DMS153 treated with DMSO at 0.1 percent for 48 hours (cell line): ENCODE measurements at regions not wholly inside any gene's neighbourhood (a gene's known extent, or its start where the extent isn't known, plus 50 kb on each side); places are given as distances from the start of the nearest gene placed in this dataset.
A peak's percentile ranks its signal among the peaks of the same experiment; 100 is the strongest.

Experiments
- DNase-seq: peaks from one replicate; lab custom pipeline; 2025; ENCODE audit not compliant: unreplicated experiment; lab: John Stamatoyannopoulos, UW

DNA sequence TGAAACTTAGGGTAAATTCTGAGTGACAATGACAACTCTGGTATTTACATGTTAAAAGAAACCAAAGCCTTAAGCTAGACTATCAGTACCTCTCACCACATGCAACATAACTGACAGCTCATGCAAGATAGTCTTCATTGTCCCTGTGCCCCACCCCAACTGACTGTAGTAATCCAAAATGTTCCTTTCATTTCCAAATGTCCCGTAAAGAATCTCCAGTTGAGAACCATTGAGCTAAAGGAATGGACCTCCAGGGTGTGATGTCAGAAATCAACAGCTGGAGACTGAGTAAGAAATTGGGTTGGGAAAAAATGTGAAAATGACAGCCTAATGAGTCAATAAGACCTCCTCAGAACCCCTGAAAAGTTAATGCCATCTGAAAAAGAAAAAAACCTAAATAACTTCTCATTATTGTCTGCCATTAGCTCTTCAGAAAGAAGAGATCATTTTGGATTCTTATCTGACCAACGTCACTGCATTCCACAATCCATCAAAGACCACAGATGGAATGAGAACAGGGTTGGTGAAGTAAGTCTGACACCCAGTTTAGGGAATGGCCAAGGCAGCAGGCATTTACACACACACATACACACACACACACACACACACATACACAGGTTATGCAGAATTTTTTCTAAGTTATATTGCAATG is 51.7 kb upstream of the ACVR2A start:
- no peak for DNase-seq

DNA sequence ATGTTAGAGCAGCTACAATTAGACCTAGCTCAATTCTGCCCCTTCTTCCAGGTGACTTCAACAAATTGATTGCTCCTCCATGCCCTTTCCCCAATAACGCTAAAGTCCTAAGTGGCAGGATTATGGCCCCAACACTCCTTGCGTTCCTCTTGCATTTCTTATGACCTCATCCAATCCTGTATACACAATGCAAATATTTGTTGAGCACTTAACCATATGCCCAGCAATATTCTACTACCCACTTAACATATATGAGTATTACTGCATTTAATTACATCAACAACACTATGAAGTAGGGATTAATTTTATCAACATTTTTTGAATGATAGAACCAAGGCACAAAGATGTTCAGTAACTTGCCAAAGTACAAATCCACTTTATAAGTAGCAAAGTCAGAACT is 54.2 kb upstream of the ACVR2A start:
- DNase-seq = no peak

DNA sequence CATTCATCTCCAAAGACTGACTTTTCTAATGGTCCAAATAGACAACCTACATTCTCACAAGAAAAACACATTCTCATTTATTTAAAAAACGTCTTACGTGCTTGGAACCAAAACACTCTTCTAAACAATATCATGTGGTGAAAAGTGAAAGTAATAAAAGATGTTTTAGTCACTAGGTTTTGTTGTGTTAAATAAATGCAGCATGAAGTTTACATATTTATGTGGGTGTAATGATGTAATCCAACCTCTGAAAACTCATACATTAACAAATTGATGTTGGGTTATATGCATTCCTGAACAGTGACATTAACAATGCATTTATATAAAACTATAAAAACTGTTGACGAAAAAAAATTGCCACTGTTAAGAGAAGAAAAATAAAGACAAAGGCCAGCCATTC is 55.1 kb upstream of the ACVR2A start:
- no peak for DNase-seq

DNA sequence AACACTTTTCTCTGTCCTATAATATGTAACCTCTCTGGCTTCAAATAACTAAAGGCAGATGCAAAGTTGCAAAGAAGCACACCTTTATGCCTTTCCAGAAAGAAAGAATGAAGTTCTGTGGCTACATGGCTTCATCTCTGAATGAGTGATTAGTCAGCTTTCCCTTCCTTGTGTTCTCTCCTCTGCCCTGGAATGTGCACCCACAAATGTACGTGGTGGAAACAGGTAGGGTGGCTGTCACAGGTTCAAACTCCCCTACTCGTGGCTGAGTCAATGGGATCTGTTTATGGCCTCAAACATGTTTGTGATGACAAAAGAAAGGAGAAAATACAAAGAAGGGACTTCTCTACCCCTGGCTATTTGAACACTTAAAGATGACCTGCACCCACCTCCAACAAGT is 55.5 kb upstream of the ACVR2A start:
- DNase-seq = no peak

DNA sequence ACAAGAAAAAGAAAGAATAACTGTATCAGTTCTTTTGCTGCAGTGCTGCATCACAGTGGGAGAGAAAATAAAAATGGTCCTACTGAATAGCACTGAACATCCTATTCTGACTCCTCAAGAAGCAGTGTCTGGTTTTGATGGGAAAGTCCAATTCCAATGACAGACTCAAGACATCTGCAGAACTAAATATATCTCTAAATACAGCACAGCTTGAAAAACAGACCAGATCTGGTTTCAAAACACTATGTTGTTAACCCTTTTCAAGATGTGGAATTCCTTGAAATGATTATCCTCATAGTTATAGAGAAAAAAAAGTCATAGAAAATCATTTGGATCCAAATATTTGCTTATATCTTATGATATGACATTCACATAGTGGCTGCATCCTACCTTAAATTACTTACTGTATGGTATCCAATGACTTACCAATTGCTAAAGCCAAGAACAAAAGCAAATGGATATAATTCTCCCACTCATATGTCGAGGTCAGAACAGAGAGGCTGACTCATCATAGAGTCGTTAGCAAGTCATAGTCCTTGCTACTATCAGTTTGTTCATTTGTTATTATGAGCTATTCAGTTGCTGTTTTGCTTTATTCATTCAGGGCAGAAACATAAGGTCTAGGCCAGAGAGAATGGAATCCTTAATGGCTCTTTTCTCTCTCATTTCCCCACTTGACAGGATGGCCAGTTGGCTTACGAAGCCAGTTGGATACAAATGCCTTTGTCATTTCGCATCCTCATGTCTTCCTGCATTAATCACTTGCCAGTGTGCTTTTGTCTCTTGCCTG is 62.5 kb upstream of the ACVR2A start:
- DNase-seq = peak; percentile 59

DNA sequence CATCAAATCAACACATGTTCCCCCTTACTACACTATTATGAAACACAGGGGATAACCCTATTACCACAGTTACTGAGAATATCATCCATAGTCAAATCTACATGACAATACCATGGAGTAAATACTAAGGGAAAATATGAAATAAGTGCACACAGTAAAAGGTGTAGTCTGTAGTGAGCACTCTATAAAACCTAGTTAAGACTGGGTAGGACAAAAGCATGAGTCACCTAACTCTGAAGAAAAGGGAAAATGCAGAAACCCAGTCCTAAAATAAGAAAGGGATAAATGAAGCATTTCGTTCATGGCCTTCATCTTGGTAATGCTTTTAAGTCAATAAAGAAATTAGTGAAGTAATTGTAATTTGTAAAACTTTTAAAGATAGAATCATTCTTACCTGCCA is 65.4 kb upstream of the ACVR2A start:
- DNase-seq = no peak

DNA sequence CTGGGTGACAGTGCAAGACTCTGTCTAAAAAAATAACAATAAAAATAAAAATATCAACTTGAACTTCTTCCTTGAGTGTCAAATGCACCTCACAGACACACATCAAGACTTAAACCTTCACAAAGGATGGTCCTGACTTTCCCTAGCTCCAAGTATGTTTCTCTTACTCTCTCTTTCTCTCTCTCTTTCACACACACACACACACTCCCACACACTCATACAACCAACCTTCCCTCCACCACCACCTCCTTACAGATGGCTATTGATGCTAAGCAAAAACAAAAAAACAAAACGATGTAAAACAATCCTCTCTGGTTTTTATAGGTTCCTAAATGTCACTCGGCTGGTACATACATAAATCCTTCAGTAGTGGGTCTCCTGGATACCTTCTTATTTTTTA is 67.4 kb upstream of the ACVR2A start:
- no peak for DNase-seq

DNA sequence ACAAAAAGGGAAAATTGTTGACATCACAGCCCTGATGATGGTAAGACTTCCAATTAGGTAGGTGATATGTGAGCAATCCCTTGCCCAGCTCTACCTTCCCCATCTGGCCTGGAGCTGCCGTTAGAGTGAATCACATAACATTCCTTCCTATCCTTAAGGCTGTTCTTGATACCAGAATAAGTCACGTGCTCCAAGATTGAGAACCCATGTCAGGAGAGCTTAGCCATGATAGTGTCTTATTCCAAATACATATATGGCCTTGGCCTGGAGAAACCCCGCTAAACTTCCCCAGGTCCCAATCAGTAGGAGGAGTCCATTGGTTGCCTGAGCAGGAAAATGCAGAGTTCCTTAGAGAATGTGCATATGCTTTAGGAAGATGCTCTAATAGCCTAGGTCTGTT is 70.0 kb upstream of the ACVR2A start:
- no peak for DNase-seq

DNA sequence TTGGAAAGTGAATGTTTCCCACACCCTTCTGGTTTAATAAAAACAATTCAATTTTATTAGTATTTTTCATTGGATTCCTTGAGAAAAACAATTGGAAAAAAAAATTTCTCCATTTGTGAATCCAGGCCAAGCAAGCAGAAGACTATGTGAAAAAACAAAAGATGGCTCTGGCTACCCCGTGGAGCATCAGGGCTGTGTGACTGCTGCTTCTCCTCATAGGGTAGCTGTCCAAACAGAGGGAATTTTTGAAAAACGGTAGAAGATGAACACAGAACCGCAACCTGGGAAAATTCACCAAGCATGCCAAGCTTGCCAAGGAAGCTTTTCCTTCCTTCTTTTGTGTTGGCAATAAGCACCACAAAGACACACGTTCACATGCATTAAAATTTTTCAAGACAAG is 71.3 kb upstream of the ACVR2A start:
- no peak for DNase-seq

DNA sequence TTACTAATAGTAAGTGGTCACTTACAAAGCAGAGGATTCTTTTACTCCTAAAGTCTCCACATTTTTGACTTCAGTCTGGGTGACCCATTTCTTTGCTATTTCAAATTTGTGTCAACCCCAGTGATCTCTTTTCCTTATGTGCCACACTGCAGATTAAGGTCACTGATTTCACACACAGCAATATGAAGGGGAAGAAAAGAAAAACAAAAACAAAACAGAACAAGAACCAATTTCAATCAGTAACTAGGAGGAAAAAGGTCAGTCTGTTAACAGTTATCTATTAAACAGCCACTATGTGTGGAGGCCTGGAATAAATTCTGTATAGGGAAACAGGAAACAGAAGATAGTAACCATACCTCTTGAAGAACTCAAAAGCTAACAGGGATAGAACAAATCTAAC is 72.0 kb upstream of the ACVR2A start:
- DNase-seq = no peak

DNA sequence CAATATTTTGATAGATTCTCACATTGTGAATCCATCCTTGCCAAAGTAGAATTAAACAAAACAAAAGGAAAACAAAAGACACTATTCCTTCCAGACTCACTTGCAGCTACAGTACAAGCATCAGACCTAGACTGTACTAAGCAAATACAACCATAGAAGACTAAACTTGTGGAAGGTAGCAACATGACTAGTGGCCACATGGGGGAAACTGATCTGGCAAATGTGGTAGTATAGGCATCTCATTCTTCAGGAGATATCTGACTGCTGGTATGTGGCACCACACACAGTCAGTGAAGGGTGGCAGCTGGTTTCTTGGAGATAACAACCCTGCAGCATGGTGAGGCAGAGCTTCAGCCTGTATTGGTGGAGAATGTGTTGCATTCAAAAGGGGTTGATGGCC is 81.0 kb upstream of the ACVR2A start:
- no peak for DNase-seq

DNA sequence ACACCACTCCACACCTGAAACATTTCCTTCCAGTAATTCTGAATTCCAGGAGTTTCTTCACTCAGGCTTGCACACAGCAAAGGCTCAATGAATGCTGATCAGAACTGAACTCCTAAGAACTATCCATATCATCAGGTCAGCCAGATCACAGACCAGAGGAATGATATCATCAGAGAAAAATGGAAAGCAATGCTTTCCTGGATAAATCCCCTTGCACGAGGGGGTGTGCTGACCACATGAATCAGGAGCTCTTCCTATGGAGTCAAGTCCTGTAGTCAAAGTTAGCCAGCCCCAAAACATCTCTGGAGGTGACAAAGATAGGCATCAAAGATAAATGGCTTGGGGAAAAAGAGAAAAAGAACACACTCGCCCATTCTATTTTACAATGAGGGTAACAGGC is 83.8 kb upstream of the ACVR2A start:
- DNase-seq = no peak

DNA sequence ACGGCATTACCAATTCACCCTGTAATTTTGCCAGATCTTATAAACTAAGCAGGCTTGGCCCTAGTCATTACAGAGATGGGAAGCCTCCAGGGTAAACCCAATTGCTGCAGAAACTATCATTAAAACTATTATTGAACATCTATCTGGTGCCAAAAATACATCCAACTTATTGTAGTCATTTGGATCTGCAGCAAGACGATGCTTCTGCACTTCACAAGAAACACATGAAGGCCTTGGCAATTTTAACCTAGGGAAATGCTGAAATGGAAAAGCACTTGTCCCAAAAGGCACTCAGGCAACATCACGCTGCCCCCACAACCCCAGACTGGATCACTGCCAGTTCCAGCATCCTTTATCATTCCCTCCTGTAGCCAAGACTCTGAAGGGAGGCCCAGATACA is 85.3 kb upstream of the ACVR2A start:
- no peak for DNase-seq

DNA sequence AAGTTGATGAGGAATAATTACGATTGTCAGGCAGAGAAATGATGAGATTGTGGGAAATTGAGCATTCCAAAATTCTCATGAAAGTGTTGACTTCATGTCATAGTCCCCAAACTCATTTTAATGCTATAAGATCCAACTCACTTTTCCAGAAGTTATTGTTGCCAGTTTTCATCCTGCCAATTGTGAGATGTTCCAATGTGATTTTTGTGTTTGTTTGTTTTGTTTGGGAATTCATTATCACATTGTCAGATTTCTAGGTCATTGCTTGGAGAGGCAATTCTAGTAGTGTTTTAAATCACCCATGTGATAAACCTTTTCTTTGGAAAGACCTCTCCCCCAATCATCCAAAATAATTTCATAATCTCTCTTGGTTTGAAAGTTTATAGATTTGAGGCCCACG is 86.0 kb upstream of the ACVR2A start:
- DNase-seq = no peak

DNA sequence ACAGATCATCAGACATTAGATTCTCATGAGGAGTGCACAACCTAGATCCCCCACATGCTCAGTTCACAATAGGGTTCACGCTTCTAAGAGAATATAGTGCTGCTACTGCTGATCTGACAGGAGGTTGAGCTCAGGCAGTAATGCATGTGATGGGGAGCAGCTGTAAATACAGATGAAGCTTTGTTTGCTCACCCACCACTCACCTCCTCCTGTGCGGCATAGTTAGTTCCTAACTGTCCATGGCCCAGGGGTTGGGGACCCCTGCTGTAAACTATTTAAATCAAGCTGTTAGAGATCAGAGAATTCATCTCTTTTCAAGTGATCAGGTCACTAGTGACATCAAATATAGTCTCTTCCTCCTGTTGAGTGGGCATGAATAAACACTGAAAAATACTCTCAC is 88.8 kb upstream of the ACVR2A start:
- DNase-seq = no peak

DNA sequence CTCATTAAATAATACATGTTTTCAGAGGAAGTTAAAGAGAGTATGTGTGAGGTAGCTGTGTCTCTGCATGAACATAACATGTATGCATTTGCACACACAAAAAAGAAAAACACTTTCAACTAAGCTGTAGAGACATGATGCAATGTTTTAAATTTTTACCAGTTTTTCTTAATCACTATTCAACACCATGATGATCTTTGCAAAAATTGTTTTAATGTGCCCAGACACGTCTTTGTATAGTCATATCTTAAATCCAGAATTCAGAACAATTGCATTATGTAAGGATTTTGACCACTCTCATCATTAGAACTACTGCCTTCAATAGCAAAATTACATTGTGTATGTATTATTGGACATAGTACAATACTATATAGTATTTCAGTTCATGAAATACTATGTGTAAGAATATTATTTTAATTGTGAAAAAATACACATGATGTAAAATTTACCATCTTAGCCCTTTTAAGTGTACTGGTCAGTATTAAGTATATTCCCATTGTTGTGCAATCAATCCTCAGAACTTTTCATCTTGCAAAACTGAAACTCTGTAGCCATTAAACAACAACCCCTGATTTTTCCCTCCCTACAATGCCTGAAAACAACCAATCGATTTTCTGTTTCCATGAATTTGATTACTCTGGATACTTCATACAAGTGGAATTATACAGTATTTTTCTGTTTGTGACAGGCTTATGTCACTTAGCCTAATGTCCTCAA is 104.5 kb upstream of the ACVR2A start:
- no peak for DNase-seq

DNA sequence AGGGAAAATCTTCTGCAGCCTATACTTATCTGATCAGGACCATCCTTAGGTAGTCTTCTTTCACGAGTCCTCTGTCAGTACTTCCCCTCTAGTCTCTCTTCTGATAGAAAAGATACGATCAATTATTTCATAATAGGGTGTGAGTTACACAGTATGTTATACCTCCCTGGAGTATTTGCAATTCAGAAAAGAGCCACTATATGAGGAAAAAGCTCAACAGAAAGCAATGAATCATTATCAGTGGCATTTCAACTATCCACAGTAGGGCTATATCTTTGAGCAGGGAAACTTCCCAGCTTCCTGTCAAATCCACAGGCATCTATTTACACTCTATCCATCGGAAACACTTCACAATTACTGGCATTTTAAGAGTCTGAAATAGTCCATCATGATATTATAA is 105.3 kb upstream of the ACVR2A start:
- DNase-seq = no peak

DNA sequence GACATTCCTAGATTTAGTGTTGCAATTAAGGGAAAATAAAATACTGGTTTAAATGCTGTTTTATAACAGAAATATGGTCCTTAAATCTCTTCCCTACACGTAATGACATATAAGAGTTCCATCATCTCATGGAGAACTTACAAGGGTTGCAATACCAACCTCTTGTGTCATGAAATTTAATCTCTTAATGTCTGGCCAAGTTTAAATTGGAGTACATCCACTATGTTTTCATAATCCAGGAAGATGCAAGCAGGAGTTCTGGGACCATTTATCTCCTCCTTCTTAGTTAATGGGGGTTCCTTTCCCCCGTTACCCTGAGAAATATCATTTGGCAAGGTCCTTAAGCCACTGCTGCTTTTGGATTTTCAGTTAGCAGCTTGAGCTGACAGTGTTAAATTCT is 126.0 kb upstream of the ACVR2A start:
- no peak for DNase-seq

DNA sequence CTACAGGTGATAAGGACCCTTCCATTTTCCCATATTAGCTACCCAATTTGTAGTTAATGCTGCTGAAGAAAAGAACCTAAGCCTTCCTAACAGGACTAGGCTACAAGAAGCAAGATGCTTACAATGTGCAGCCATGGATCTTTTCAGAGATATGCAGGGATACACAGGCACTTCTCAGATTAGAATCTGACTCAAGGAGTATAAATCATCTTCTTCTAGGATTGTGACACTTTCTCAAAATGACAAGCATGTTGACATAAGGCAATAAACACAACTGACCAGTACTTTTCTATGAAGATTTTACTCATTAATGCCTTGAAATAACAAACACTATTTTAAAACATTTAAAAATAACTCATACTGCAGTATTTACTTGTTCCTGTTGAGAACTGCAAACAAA is 127.9 kb upstream of the ACVR2A start:
- DNase-seq = no peak

DNA sequence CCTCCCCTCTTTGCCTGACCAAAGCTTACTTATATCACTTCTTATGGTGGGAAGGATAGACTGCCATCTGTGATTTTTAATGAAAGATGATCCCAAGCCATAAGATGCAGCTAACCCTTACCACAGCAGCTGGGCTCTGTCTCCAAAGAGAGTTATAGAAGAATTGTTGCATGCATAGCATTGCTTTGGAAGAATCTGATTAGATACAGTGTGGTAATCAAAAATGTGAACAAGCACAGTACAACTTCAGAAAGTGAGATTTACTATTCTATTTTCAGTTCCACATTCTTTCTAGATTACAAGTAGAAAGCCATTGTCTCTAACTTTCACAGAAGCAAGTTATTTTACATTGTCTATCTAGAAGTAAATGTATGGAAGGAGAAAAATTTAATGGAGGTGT is 129.0 kb upstream of the ACVR2A start:
- no peak for DNase-seq

DNA sequence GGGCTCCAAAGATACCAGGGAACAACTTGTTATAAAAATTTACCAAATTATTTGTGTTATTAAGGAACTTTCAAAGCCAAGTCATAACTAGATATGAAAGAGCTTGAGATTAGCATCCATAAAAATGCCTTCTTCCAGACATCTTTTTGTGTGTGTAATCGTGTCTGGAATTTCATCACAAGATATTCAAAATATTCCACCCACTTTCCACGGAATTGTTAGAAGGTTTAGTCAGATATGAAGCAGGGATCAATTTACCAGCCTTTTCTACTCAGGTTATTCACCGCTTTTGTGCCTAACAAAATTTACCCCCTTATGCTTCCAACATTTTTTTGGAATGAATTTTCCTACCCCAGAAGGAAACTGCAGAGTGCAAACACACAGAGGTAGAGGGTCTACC is 130.2 kb upstream of the ACVR2A start:
- DNase-seq = no peak

DNA sequence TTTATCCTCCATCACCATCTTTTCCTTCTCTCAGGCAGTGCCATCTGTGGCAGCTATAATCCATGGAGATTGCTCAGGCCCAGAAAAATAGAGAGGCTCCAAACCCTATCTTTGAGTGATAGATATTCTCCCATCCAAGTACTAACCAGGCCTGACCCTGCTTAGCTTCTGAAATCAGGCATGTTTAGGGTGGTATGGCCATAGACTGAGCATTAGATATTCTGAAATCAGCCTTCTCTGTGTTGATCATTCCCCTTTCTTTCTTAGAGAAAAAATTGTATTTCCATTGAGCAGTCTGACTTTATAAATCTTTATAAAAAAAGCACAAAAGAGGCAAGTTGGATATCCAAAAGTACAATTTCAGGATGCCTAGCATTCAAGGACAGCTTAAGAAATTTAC is 131.5 kb upstream of the ACVR2A start:
- no peak for DNase-seq
